Peyer's patch (tissue), 4 donors: ENCODE measurements at regions not wholly inside any gene's neighbourhood (a gene's known extent, or its start where the extent isn't known, plus 50 kb on each side); places are given as distances from the start of the nearest gene placed in this dataset.

Experiments used
- DNase-seq, 3 donors: peaks; one replicate each; pipeline ENCODE4 v3.0.0-alpha.2; 2017 to 2019
- H3K27ac ChIP-seq, 4 donors: fragments of 200-600 bp; sonication (generic); one replicate each; pipeline ENCODE4 v1.5.1; 2016 to 2019
- H3K27me3 ChIP-seq, 2 donors: fragments of 200-600 bp; sonication (generic); one replicate each; pipeline ENCODE4 v1.5.1; 2019
- H3K36me3 ChIP-seq, 3 donors: fragments of 200-600 bp; sonication (generic); one replicate each; pipeline ENCODE4 v1.5.1; 2016 to 2019
- H3K4me1 ChIP-seq, 4 donors: fragments of 200-600 bp; sonication (generic); one replicate each; pipeline ENCODE4 v1.5.1; 2016 to 2019
- H3K4me3 ChIP-seq, 4 donors: fragments of 200-600 bp; sonication (generic); 1 replicate in 3 of 4; 2 replicates in 1 of 4; pipeline ENCODE4 v1.5.1; 2016 to 2019; ENCODE audit warnings: mild to moderate bottlenecking in 1 of 4
- H3K9me3 ChIP-seq, 4 donors: fragments of 200-600 bp; sonication (generic); one replicate each; pipeline ENCODE4 v1.5.1; 2016 to 2019; ENCODE audit warnings: mild to moderate bottlenecking in 1 of 4
- POLR2A ChIP-seq, 2 donors: fragments of 450-650 bp; IDR thresholded peaks; one replicate each; pipeline ENCODE4 v1.5.1; 2017; ENCODE audit warnings: antibody characterized with exemption in 2 of 2, mild to moderate bottlenecking in 2 of 2, moderate library complexity in 2 of 2
- TF ChIP-seq, protein P1 (sequence below), 6 experiments: fragments of 450-650 bp in 4 of 6; fragments of 200-600 bp in 2 of 6; sonication (generic) in 1 of 6; IDR thresholded peaks; one replicate each; pipeline ENCODE4 v1.5.1; 2017 to 2019; ENCODE audit warnings: antibody characterized with exemption in 6 of 6, mild to moderate bottlenecking in 3 of 6, moderate library complexity in 1 of 6

DNA sequence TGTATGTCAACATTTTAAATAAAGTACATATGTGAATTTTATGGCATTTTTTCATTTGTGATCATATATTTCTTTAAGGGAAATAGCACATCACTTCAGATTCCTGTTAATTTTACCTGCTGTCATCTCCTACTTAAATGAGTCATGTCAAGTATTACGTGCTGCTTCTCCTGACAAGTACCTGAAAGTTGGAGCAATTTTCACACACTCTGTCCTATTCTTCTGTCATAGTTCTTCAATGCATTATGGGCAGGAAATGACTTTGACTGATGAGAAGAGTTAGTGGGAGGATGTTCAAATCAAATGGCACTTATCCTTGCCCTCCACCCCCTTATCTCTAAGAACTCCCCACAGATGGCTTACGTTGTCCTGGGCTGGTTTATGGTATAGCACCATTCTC is 64.2 kb upstream of the SYTL5 start:
- Histone ChIP-seq H3K27ac (no peak overlapping the region), H3K36me3 (no peaks in the 10 kb centered on the region), H3K4me3 (no peak overlapping the region), H3K9me3 (no peaks in the 10 kb centered on the region), H3K27me3 (no peaks in the 10 kb centered on the region), H3K4me1 (no peaks in the 10 kb centered on the region)
- TF ChIP-seq POLR2A (IDR thresholded peaks at IDR 0.05) = no peak
- TF ChIP-seq, protein P1, sequence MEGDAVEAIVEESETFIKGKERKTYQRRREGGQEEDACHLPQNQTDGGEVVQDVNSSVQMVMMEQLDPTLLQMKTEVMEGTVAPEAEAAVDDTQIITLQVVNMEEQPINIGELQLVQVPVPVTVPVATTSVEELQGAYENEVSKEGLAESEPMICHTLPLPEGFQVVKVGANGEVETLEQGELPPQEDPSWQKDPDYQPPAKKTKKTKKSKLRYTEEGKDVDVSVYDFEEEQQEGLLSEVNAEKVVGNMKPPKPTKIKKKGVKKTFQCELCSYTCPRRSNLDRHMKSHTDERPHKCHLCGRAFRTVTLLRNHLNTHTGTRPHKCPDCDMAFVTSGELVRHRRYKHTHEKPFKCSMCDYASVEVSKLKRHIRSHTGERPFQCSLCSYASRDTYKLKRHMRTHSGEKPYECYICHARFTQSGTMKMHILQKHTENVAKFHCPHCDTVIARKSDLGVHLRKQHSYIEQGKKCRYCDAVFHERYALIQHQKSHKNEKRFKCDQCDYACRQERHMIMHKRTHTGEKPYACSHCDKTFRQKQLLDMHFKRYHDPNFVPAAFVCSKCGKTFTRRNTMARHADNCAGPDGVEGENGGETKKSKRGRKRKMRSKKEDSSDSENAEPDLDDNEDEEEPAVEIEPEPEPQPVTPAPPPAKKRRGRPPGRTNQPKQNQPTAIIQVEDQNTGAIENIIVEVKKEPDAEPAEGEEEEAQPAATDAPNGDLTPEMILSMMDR (IDR thresholded peaks at IDR 0.05) = no peak
- DNase-seq = no peak

GRCh38 chrX:37943554-37944344 is 62.6 kb upstream of the SYTL5 start:
- Histone ChIP-seq H3K9me3 (no peaks in the 10 kb centered on the region), H3K36me3 (no peaks in the 10 kb centered on the region), H3K4me1 (no peaks in the 10 kb centered on the region), H3K4me3 (no peak overlapping the region), H3K27ac (no peak overlapping the region), H3K27me3 (no peaks in the 10 kb centered on the region)
- DNase-seq = no peak
- TF ChIP-seq, protein P1 (IDR thresholded peaks at IDR 0.05) = no peak
- no peak for TF ChIP-seq POLR2A (IDR thresholded peaks at IDR 0.05)

DNA sequence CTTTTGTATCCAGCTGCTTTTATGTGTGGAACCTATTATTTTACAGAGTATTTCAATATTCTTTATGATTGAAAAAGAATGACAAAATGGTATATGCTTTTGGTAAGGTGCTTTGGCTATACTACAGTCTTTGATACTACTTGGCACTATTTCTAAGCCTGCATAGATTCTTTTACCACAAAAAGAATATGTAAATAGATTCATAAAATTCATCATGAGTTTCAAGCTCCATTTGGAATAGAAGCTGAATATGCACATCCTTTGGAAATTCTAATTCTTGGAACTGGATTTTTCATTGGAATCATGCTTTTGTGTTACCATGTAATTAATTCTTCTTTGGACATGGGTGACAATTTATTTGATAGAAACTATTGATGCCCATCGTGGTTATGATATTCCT is 60.2 kb upstream of the SYTL5 start:
- Histone ChIP-seq H3K4me3 (no peak overlapping the region), H3K27ac (no peak overlapping the region), H3K27me3 (no peaks in the 10 kb centered on the region), H3K4me1 (no peaks in the 10 kb centered on the region), H3K9me3 (no peaks in the 10 kb centered on the region), H3K36me3 (no peaks in the 10 kb centered on the region)
- TF ChIP-seq, protein P1 (IDR thresholded peaks at IDR 0.05) = no peak
- no peak for TF ChIP-seq POLR2A (IDR thresholded peaks at IDR 0.05)
- DNase-seq = no peak

GRCh38 chrX:37955273-37955672 is 51.1 kb upstream of the SYTL5 start:
- Histone ChIP-seq H3K9me3 (no peaks in the 10 kb centered on the region), H3K4me1 (no peaks in the 10 kb centered on the region), H3K27ac (no peak overlapping the region), H3K36me3 (no peaks in the 10 kb centered on the region), H3K4me3 (no peak overlapping the region), H3K27me3 (no peaks in the 10 kb centered on the region)
- TF ChIP-seq POLR2A (IDR thresholded peaks at IDR 0.05) = no peak
- TF ChIP-seq, protein P1 (IDR thresholded peaks at IDR 0.05) = no peak
- no peak for DNase-seq

DNA sequence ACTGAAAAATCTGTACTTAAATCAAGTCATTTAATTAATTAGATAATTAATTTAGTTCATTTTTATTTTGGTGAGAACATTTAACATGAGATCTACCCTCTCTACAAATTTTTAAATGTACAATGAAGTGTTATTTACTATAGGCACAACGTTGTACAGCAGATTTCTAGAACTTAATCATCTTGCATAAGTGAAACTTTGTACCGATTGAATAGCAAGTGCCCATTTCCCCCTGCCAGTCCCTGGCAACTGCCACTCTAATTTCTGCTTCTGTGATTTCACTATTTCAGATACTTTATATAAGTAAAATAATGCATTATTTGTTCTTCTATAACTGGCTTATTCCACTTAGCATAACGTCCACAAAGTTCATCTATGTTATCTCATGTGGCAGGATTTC is 50.1 kb upstream of the SYTL5 start:
- DNase-seq = no peak
- Histone ChIP-seq H3K4me1 (no peaks in the 10 kb centered on the region), H3K27me3 (no peaks in the 10 kb centered on the region), H3K36me3 (no peaks in the 10 kb centered on the region), H3K4me3 (no peak overlapping the region), H3K9me3 (no peaks in the 10 kb centered on the region), H3K27ac (no peak overlapping the region)
- TF ChIP-seq POLR2A (IDR thresholded peaks at IDR 0.05) = no peak
- TF ChIP-seq, protein P1 (IDR thresholded peaks at IDR 0.05) = no peak
